Progenitor cell of endocrine pancreas (in vitro differentiated cells): ENCODE measurements at regions not wholly inside any gene's neighbourhood (a gene's known extent, or its start where the extent isn't known, plus 50 kb on each side); places are given as distances from the start of the nearest gene placed in this dataset.

ENCODE experiments used
- DNase-seq: peaks from one replicate; pipeline ENCODE4 v3.0.0; 2021; ENCODE audit warnings: low spot score; ENCODE audit not compliant: unreplicated experiment
- H3K27ac Mint-ChIP-seq: 2 replicates; pipeline ENCODE4 v1.8.0; 2021; ENCODE audit warnings: mild to moderate bottlenecking, moderate library complexity, mixed read lengths
- H3K27me3 Mint-ChIP-seq: 2 replicates; pipeline ENCODE4 v1.8.0; 2021; ENCODE audit warnings: mixed read lengths
- H3K36me3 Mint-ChIP-seq: 2 replicates; pipeline ENCODE4 v1.8.0; 2022; ENCODE audit warnings: mixed read lengths; ENCODE audit not compliant: insufficient read depth
- H3K4me1 Mint-ChIP-seq: 2 replicates; pipeline ENCODE4 v1.8.0; 2021; ENCODE audit warnings: low read depth, mixed read lengths
- H3K4me3 Mint-ChIP-seq: 2 replicates; pipeline ENCODE4 v1.8.0; 2021; ENCODE audit warnings: low read depth, mild to moderate bottlenecking, moderate library complexity, mixed read lengths
- H3K9me3 Mint-ChIP-seq: 2 replicates; pipeline ENCODE4 v1.8.0; 2021; ENCODE audit warnings: low read depth, mixed read lengths
- TF ChIP-seq, protein P1 (sequence below): fragments of 200-600 bp; sonication (generic); IDR thresholded peaks from one replicate; pipeline ENCODE4 v1.5.0; 2021; ENCODE audit warnings: antibody characterized with exemption, mild to moderate bottlenecking; ENCODE audit not compliant: unreplicated experiment

DNA sequence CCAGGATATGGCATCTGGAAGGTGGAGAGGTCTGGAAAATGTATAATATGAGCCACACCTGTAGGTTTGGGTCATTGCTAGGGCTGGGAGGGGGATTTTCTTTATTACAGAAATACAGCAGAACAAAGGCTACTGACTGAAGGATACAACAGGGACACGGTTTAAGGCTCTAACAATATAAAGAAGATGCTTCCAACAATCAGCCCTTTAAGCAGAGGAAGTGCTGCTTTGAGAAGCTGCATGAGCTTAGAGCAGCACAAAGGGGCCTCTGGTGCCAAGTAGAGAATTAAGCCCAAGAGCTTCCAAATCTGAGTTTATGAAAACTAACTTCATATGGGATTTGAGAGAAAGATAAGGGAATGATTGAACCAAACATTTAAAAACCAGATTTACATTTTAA, 174.5 kb upstream of the RMP24 start:
- TF ChIP-seq, protein P1, sequence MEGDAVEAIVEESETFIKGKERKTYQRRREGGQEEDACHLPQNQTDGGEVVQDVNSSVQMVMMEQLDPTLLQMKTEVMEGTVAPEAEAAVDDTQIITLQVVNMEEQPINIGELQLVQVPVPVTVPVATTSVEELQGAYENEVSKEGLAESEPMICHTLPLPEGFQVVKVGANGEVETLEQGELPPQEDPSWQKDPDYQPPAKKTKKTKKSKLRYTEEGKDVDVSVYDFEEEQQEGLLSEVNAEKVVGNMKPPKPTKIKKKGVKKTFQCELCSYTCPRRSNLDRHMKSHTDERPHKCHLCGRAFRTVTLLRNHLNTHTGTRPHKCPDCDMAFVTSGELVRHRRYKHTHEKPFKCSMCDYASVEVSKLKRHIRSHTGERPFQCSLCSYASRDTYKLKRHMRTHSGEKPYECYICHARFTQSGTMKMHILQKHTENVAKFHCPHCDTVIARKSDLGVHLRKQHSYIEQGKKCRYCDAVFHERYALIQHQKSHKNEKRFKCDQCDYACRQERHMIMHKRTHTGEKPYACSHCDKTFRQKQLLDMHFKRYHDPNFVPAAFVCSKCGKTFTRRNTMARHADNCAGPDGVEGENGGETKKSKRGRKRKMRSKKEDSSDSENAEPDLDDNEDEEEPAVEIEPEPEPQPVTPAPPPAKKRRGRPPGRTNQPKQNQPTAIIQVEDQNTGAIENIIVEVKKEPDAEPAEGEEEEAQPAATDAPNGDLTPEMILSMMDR = no peak
- Mint-ChIP-seq H3K27me3 (peaks cover 3% of the 10 kb centered on the region), H3K27ac (no peak overlapping the region), H3K4me1 (peaks cover 3% of the 10 kb centered on the region), H3K36me3 (no peaks in the 10 kb centered on the region), H3K9me3 (no peaks in the 10 kb centered on the region), H3K4me3 (no peak overlapping the region)
- DNase-seq = no peak

DNA sequence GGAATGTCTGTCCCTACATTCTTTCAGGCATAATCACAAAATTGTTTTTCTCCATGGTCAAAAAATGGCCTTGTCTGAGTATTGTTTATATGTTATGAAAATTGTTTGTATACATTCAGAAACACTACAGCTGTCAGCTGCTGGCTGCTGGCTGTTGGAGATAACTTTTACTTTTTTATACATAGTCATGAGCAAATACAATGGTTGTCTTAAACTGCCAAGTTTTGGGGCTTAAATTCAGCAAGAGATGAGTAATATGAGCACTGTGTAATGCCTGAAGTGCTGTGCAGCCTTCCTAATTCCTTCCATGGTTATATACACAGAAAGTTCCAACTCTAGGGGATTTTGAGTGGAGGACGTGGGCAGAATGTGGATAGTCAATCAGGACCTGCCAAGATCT, 168.9 kb upstream of the RMP24 start:
- no peak for DNase-seq
- H3K27me3 Mint-ChIP-seq = peaks cover 15% of the 10 kb centered on the region
- H3K9me3 Mint-ChIP-seq = no peaks in the 10 kb centered on the region
- no peak overlapping the region for H3K27ac Mint-ChIP-seq
- no peak overlapping the region for H3K4me3 Mint-ChIP-seq
- TF ChIP-seq, protein P1 = no peak
- no peaks in the 10 kb centered on the region for H3K36me3 Mint-ChIP-seq
- H3K4me1 Mint-ChIP-seq = peaks cover under 1% of the 10 kb centered on the region

DNA sequence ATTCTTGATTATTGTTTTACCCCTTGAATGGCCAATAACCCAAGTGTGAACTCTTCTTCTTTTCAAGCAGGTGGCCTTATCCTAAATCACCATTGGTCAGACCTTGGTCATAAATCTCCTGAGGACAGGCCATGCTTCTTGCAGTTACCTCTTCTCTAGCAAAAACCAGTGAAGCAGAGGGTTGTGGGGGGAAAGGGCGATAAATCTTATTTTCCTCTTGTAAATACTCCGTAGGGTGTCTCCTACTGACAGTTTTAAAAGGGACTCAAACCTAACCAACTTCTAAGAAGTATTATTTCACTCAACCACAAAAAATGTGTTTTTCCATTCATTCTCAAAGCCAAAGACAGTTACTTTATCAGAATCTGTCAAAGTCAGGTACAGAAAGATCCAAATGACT, 168.1 kb upstream of the RMP24 start:
- Mint-ChIP-seq H3K4me1 (no peaks in the 10 kb centered on the region), H3K27ac (no peak overlapping the region), H3K9me3 (no peaks in the 10 kb centered on the region), H3K36me3 (no peaks in the 10 kb centered on the region), H3K4me3 (no peak overlapping the region), H3K27me3 (peaks cover 22% of the 10 kb centered on the region)
- TF ChIP-seq, protein P1 = no peak
- DNase-seq = no peak

DNA sequence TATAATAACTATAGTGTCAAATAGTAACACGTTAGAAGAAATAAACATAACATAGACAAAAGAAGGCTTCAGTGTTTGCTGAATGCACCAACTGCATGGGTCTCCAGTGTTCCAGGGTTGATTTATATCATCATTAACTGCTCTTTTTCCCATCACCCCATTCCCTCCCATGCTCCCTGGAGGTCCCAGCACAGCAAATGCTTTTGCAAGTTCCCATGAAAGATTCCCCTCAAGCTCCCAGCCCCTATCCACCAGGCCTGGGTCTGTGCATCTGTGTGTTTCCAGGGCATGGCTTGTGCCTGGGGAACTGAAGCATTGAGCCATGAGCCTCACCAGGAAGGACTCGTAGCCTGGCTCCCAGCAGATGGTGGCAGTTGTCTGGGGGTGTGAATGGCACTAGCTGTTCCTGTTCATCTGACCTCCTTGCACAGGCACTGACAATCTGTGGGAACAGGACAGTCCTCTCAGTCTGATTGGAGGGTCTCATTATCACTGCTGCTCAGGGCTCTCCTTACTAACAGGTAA, 164.6 kb upstream of the RMP24 start:
- Mint-ChIP-seq H3K36me3 (no peaks in the 10 kb centered on the region), H3K27me3 (peaks cover 36% of the 10 kb centered on the region), H3K9me3 (no peaks in the 10 kb centered on the region), H3K4me1 (peaks cover 13% of the 10 kb centered on the region), H3K27ac (no peak overlapping the region), H3K4me3 (no peak overlapping the region)
- DNase-seq = no peak
- TF ChIP-seq, protein P1 = no peak

DNA sequence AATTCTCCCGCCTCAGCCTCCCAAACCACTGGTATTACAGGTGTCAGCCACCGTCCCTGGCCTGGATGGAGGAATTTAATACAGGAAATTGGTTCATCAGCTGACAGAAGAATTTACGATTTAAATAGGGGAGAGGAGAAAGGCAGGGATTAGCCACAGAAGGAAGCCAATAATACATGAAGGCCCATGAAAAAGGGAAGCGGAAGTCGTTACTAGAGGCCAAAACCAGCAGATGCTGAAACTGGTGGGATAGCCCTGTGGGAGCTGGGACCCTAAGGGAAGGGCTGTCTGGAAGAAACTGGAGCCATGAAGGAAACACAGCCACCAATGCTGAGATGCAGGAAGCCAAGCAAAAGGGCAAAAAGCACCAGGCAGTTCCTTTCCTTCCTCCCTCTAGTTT, 163.7 kb upstream of the RMP24 start:
- Mint-ChIP-seq H3K4me3 (no peak overlapping the region), H3K27me3 (peaks cover 39% of the 10 kb centered on the region), H3K9me3 (no peaks in the 10 kb centered on the region), H3K4me1 (peaks cover 13% of the 10 kb centered on the region), H3K36me3 (no peaks in the 10 kb centered on the region), H3K27ac (no peak overlapping the region)
- DNase-seq = no peak
- TF ChIP-seq, protein P1 = no peak
